BLaER1 (cell line): ENCODE measurements at regions not wholly inside any gene's neighbourhood (a gene's known extent, or its start where the extent isn't known, plus 50 kb on each side); places are given as distances from the start of the nearest gene placed in this dataset.
A peak's percentile ranks its signal among the peaks of the same experiment; 100 is the strongest.

Experiments used
- H3K27ac ChIP-seq: shearing (Covaris generic); formaldehyde crosslinking; 2 replicates; pipeline ENCODE4 v1.8.1; 2022
- H3K27me3 ChIP-seq: shearing (Covaris generic); formaldehyde crosslinking; 2 replicates; pipeline ENCODE4 v1.8.1; 2022
- H3K36me3 ChIP-seq: shearing (Covaris generic); formaldehyde crosslinking; 2 replicates; pipeline ENCODE4 v1.8.1; 2022
- H3K4me1 ChIP-seq: shearing (Covaris generic); formaldehyde crosslinking; 2 replicates; pipeline ENCODE4 v1.8.1; 2022
- H3K4me2 ChIP-seq: shearing (Covaris generic); formaldehyde crosslinking; 2 replicates; pipeline ENCODE4 v1.8.1; 2022
- H3K4me3 ChIP-seq: shearing (Covaris generic); formaldehyde crosslinking; 2 replicates; pipeline ENCODE4 v1.8.1; 2022
- H3K9ac ChIP-seq: shearing (Covaris generic); formaldehyde crosslinking; 2 replicates; pipeline ENCODE4 v1.8.1; 2022
- H3K9me3 ChIP-seq: shearing (Covaris generic); formaldehyde crosslinking; 2 replicates; pipeline ENCODE4 v1.8.1; 2022
- H4K20me1 ChIP-seq: shearing (Covaris generic); formaldehyde crosslinking; 2 replicates; pipeline ENCODE4 v1.8.1; 2022
- Cebpa-rat ChIP-seq: shearing (Covaris generic); IDR thresholded peaks from 2 replicates; pipeline ENCODE4 v1.8.1; 2022

GRCh38 chr2:114089636-114090319 is 199.9 kb downstream of the ACTR3 start:
- H3K4me3 ChIP-seq = no peak overlapping the region
- H3K9ac ChIP-seq = no peak overlapping the region
- H3K4me1 ChIP-seq = no peaks in the 10 kb centered on the region
- H3K4me2 ChIP-seq = no peak overlapping the region
- no peak overlapping the region for H3K27ac ChIP-seq
- H3K27me3 ChIP-seq = no peaks in the 10 kb centered on the region
- H3K36me3 ChIP-seq = no peaks in the 10 kb centered on the region
- H3K9me3 ChIP-seq = 0 out of 2 replicates have a peak, but pooled peaks cover under 1% of the 10 kb centered on the region
- no peak for TF ChIP-seq Cebpa-rat
- H4K20me1 ChIP-seq = no peaks in the 10 kb centered on the region

GRCh38 chr2:114091010-114091409 is 201.1 kb downstream of the ACTR3 start:
- H3K36me3 ChIP-seq = no peaks in the 10 kb centered on the region
- peaks cover 9% of the 10 kb centered on the region; the same call in 1 of the 2 replicates for H3K9me3 ChIP-seq
- H3K27me3 ChIP-seq = no peaks in the 10 kb centered on the region
- H3K9ac ChIP-seq = no peak overlapping the region
- no peak overlapping the region for H3K27ac ChIP-seq
- H3K4me2 ChIP-seq = no peak overlapping the region
- H3K4me3 ChIP-seq = no peak overlapping the region
- no peaks in the 10 kb centered on the region for H4K20me1 ChIP-seq
- H3K4me1 ChIP-seq = no peaks in the 10 kb centered on the region
- no peak for TF ChIP-seq Cebpa-rat

GRCh38 chr2:114108249-114108648 is 218.4 kb downstream of the ACTR3 start:
- Histone ChIP-seq H3K9me3 (no peaks in the 10 kb centered on the region), H3K27me3 (no peaks in the 10 kb centered on the region; the same call in 1 of the 2 replicates), H3K9ac (no peak overlapping the region), H3K27ac (no peak overlapping the region), H3K4me2 (no peak overlapping the region), H3K36me3 (no peaks in the 10 kb centered on the region), H4K20me1 (no peaks in the 10 kb centered on the region), H3K4me1 (no peaks in the 10 kb centered on the region), H3K4me3 (no peak overlapping the region)
- no peak for TF ChIP-seq Cebpa-rat

GRCh38 chr2:114108824-114109416 is 219.0 kb downstream of the ACTR3 start:
- Histone ChIP-seq H3K36me3 (no peaks in the 10 kb centered on the region), H3K27me3 (no peaks in the 10 kb centered on the region; the same call in 1 of the 2 replicates), H3K4me3 (no peak overlapping the region), H3K9me3 (no peaks in the 10 kb centered on the region), H3K9ac (no peak overlapping the region), H3K27ac (no peak overlapping the region), H3K4me2 (no peak overlapping the region), H3K4me1 (no peaks in the 10 kb centered on the region), H4K20me1 (no peaks in the 10 kb centered on the region)
- TF ChIP-seq Cebpa-rat = no peak

GRCh38 chr2:114111329-114111728 is 221.4 kb downstream of the ACTR3 start:
- no peaks in the 10 kb centered on the region; the same call in 1 of the 2 replicates for H3K27me3 ChIP-seq
- no peak for TF ChIP-seq Cebpa-rat
- H3K27ac ChIP-seq = no peak overlapping the region
- no peak overlapping the region for H3K4me3 ChIP-seq
- no peak overlapping the region for H3K4me2 ChIP-seq
- H3K36me3 ChIP-seq = no peaks in the 10 kb centered on the region
- H3K9me3 ChIP-seq = no peaks in the 10 kb centered on the region
- no peaks in the 10 kb centered on the region for H3K4me1 ChIP-seq
- H4K20me1 ChIP-seq = no peaks in the 10 kb centered on the region
- no peak overlapping the region for H3K9ac ChIP-seq

GRCh38 chr2:114113518-114113917 is 223.6 kb downstream of the ACTR3 start:
- Histone ChIP-seq H3K4me1 (no peaks in the 10 kb centered on the region), H3K4me3 (no peak overlapping the region), H3K27ac (no peak overlapping the region), H3K4me2 (no peak overlapping the region), H3K36me3 (no peaks in the 10 kb centered on the region), H3K27me3 (no peaks in the 10 kb centered on the region; the same call in 1 of the 2 replicates), H3K9me3 (no peaks in the 10 kb centered on the region), H3K9ac (no peak overlapping the region), H4K20me1 (no peaks in the 10 kb centered on the region)
- TF ChIP-seq Cebpa-rat = no peak

- no peaks in the 10 kb centered on the region for H3K27me3 ChIP-seq
- no peak overlapping the region for H3K9ac ChIP-seq
- no peak overlapping the region for H3K27ac ChIP-seq
- H3K4me3 ChIP-seq = no peak overlapping the region
- no peaks in the 10 kb centered on the region for H4K20me1 ChIP-seq
- no peak for TF ChIP-seq Cebpa-rat
- no peaks in the 10 kb centered on the region for H3K36me3 ChIP-seq
- peaks cover 16% of the 10 kb centered on the region for H3K4me1 ChIP-seq
- no peak overlapping the region for H3K4me2 ChIP-seq
- H3K9me3 ChIP-seq = no peaks in the 10 kb centered on the region
Observed at GRCh38 chr2:114118088-114118487, 228.2 kb downstream of the ACTR3 start.

- no peak overlapping the region for H3K27ac ChIP-seq
- H3K4me2 ChIP-seq = no peak overlapping the region
- H4K20me1 ChIP-seq = no peaks in the 10 kb centered on the region
- H3K9me3 ChIP-seq = no peaks in the 10 kb centered on the region
- no peak for TF ChIP-seq Cebpa-rat
- no peak overlapping the region for H3K9ac ChIP-seq
- no peaks in the 10 kb centered on the region for H3K27me3 ChIP-seq
- no peak overlapping the region for H3K4me3 ChIP-seq
- no peaks in the 10 kb centered on the region for H3K36me3 ChIP-seq
- H3K4me1 ChIP-seq = peaks cover 26% of the 10 kb centered on the region
Observed at GRCh38 chr2:114119862-114120261, 230.0 kb downstream of the ACTR3 start.

- Histone ChIP-seq H3K4me3 (no peak overlapping the region), H3K4me1 (peaks cover 26% of the 10 kb centered on the region), H3K9me3 (no peaks in the 10 kb centered on the region), H3K4me2 (peak overlapping the region; percentile 60), H3K27ac (no peak overlapping the region), H4K20me1 (no peaks in the 10 kb centered on the region), H3K36me3 (no peaks in the 10 kb centered on the region), H3K27me3 (no peaks in the 10 kb centered on the region), H3K9ac (no peak overlapping the region)
- TF ChIP-seq Cebpa-rat = no peak
Observed at GRCh38 chr2:114122930-114123329, 233.0 kb downstream of the ACTR3 start.

- no peak for TF ChIP-seq Cebpa-rat
- Histone ChIP-seq H3K36me3 (no peaks in the 10 kb centered on the region), H3K4me2 (peak overlapping the region; percentile 60), H3K4me1 (peaks cover 26% of the 10 kb centered on the region), H3K27ac (no peak overlapping the region), H4K20me1 (no peaks in the 10 kb centered on the region), H3K9ac (no peak overlapping the region), H3K4me3 (no peak overlapping the region), H3K9me3 (no peaks in the 10 kb centered on the region), H3K27me3 (no peaks in the 10 kb centered on the region)
Observed at GRCh38 chr2:114123925-114124324, 234.0 kb downstream of the ACTR3 start.
